Smooth muscle cell (in vitro differentiated cells): ENCODE measurements at regions not wholly inside any gene's neighbourhood (a gene's known extent, or its start where the extent isn't known, plus 50 kb on each side); places are given as distances from the start of the nearest gene placed in this dataset.

Source experiments
- DNase-seq: peaks from one replicate; lab custom pipeline; 2025; ENCODE audit not compliant: unreplicated experiment; lab: John Stamatoyannopoulos, UW
- H2AFZ ChIP-seq: fragments of 200-600 bp; sonication (generic); 2 replicates; pipeline ENCODE4 v1.6.0; 2016; ENCODE audit warnings: antibody characterized with exemption, low read depth, mild to moderate bottlenecking
- H3F3A ChIP-seq: fragments of 200-600 bp; sonication (generic); 2 replicates; pipeline ENCODE4 v1.6.0; 2017; ENCODE audit warnings: antibody characterized with exemption, low read depth
- H3K27ac ChIP-seq: fragments of 200-600 bp; sonication (generic); 2 replicates; pipeline ENCODE4 v1.5.1; 2016; ENCODE audit warnings: low read depth, mild to moderate bottlenecking
- H3K27me3 ChIP-seq: fragments of 200-600 bp; sonication (generic); 2 replicates; pipeline ENCODE4 v1.6.1; 2016; ENCODE audit warnings: low read depth, mild to moderate bottlenecking
- H3K36me3 ChIP-seq: fragments of 200-600 bp; sonication (generic); 2 replicates; pipeline ENCODE4 v1.5.1; 2016; ENCODE audit warnings: low read depth
- H3K4me1 ChIP-seq: fragments of 200-600 bp; sonication (generic); 2 replicates; pipeline ENCODE4 v1.5.1; 2016; ENCODE audit warnings: low read depth
- H3K4me2 ChIP-seq: fragments of 200-600 bp; sonication (generic); 2 replicates; pipeline ENCODE4 v1.6.0; 2016; ENCODE audit warnings: mild to moderate bottlenecking
- H3K4me3 ChIP-seq: fragments of 200-600 bp; sonication (generic); 2 replicates; pipeline ENCODE4 v1.5.1; 2016; ENCODE audit warnings: mild to moderate bottlenecking
- H3K79me2 ChIP-seq: fragments of 200-600 bp; sonication (generic); 2 replicates; pipeline ENCODE4 v1.6.0; 2016; ENCODE audit warnings: low read depth, mild to moderate bottlenecking
- H3K9ac ChIP-seq: fragments of 200-600 bp; sonication (generic); 2 replicates; pipeline ENCODE4 v1.6.0; 2016; ENCODE audit warnings: low read depth
- H3K9me3 ChIP-seq: fragments of 200-600 bp; sonication (generic); replicated peaks from 2 replicates; pipeline ENCODE4 v1.5.1; 2016; ENCODE audit warnings: low read depth
- H4K20me1 ChIP-seq: fragments of 200-600 bp; sonication (generic); 2 replicates; pipeline ENCODE4 v1.6.0; 2016; ENCODE audit warnings: low read depth
- WGBS: methylation state at CpG from one replicate; pipeline ENCODE4 v1.1.7; 2016; ENCODE audit warnings: low lambda C conversion rate; 5-methylcytosine and 5-hydroxymethylcytosine counted together
- TF ChIP-seq, protein P1 (sequence below): fragments of 200-600 bp; sonication (generic); IDR thresholded peaks from 2 replicates; pipeline ENCODE4 v1.5.1; 2017; ENCODE audit warnings: borderline replicate concordance, mild to moderate bottlenecking, antibody characterized with exemption; ENCODE audit not compliant: insufficient read depth, poor library complexity, severe bottlenecking

GRCh38 chr5:174828804-174829510 lies 104.6 kb downstream of the MSX2 start:
- no peak for DNase-seq
- H3K4me2 ChIP-seq: no peak overlapping the region
- H3K79me2 ChIP-seq: no peaks in the 10 kb centered on the region
- no peak overlapping the region for H3K27ac ChIP-seq
- no peaks in the 10 kb centered on the region for H3K4me1 ChIP-seq
- H3K9me3 ChIP-seq: no peaks in the 10 kb centered on the region
- H3K4me3 ChIP-seq: no peak overlapping the region
- no peaks in the 10 kb centered on the region for H3K36me3 ChIP-seq
- 82% methylated on average over 10 of the region's 10 CpGs for WGBS
- no peak overlapping the region for H2AFZ ChIP-seq
- H3F3A ChIP-seq: no peaks in the 10 kb centered on the region
- no peaks in the 10 kb centered on the region for H4K20me1 ChIP-seq
- no peak overlapping the region for H3K9ac ChIP-seq
- no peaks in the 10 kb centered on the region for H3K27me3 ChIP-seq
- TF ChIP-seq, protein P1, sequence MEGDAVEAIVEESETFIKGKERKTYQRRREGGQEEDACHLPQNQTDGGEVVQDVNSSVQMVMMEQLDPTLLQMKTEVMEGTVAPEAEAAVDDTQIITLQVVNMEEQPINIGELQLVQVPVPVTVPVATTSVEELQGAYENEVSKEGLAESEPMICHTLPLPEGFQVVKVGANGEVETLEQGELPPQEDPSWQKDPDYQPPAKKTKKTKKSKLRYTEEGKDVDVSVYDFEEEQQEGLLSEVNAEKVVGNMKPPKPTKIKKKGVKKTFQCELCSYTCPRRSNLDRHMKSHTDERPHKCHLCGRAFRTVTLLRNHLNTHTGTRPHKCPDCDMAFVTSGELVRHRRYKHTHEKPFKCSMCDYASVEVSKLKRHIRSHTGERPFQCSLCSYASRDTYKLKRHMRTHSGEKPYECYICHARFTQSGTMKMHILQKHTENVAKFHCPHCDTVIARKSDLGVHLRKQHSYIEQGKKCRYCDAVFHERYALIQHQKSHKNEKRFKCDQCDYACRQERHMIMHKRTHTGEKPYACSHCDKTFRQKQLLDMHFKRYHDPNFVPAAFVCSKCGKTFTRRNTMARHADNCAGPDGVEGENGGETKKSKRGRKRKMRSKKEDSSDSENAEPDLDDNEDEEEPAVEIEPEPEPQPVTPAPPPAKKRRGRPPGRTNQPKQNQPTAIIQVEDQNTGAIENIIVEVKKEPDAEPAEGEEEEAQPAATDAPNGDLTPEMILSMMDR: no peak

GRCh38 chr5:174827558-174827957 lies 103.2 kb downstream of the MSX2 start:
- Histone ChIP-seq H2AFZ (no peak overlapping the region), H3K27me3 (no peaks in the 10 kb centered on the region), H3K36me3 (no peaks in the 10 kb centered on the region), H3F3A (no peaks in the 10 kb centered on the region), H4K20me1 (no peaks in the 10 kb centered on the region), H3K9ac (no peak overlapping the region), H3K27ac (no peak overlapping the region), H3K4me1 (no peaks in the 10 kb centered on the region), H3K9me3 (no peaks in the 10 kb centered on the region), H3K4me3 (no peak overlapping the region), H3K4me2 (peak overlapping the region; percentile 51), H3K79me2 (no peaks in the 10 kb centered on the region)
- DNase-seq: no peak
- 48% methylated on average over 6 of the region's 6 CpGs for WGBS
- TF ChIP-seq, protein P1: no peak

- Histone ChIP-seq H3K9ac (no peak overlapping the region), H3K9me3 (no peaks in the 10 kb centered on the region), H3K4me3 (no peak overlapping the region), H3F3A (no peaks in the 10 kb centered on the region), H3K4me2 (no peak overlapping the region), H3K27me3 (no peaks in the 10 kb centered on the region), H3K36me3 (no peaks in the 10 kb centered on the region), H3K27ac (no peak overlapping the region), H3K4me1 (no peaks in the 10 kb centered on the region), H3K79me2 (no peaks in the 10 kb centered on the region), H4K20me1 (no peaks in the 10 kb centered on the region), H2AFZ (no peak overlapping the region)
- 20% methylated on average over 4 of the region's 4 CpGs for WGBS
- TF ChIP-seq, protein P1: no peak
- DNase-seq: no peak
These were observed 101.2 kb downstream of the MSX2 start for GRCh38 chr5:174825587-174825986.

DNA sequence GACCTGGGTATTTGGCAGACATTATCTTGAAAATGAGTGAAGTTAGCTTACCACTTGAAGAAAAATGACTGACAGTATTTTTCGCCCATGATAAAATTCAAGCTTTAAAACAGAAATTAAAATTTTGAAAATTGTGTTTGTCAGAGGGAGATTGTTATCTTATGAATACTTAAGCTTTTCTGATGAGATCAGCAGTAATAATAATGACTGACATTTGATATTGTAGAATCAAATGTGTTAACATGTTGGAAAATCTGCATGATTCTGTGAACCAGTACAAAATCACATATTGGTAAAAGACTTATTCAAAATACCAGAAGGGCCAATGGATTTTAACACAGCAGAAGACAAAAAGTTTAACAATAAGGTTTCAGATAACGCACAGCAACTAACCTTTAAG lies 94.0 kb downstream of the MSX2 start:
- Histone ChIP-seq H3K4me3 (no peak overlapping the region), H3K27me3 (no peaks in the 10 kb centered on the region), H4K20me1 (no peaks in the 10 kb centered on the region), H3K9me3 (no peaks in the 10 kb centered on the region), H3K79me2 (no peaks in the 10 kb centered on the region), H3K4me1 (no peaks in the 10 kb centered on the region), H3F3A (no peaks in the 10 kb centered on the region), H3K36me3 (no peaks in the 10 kb centered on the region), H2AFZ (no peak overlapping the region), H3K4me2 (no peak overlapping the region), H3K27ac (no peak overlapping the region), H3K9ac (no peak overlapping the region)
- TF ChIP-seq, protein P1: no peak
- no peak for DNase-seq
- 92% methylated on average over 2 of the region's 2 CpGs for WGBS
